Transverse colon (tissue), 4 donors: ENCODE measurements at regions not wholly inside any gene's neighbourhood (a gene's known extent, or its start where the extent isn't known, plus 50 kb on each side); places are given as distances from the start of the nearest gene placed in this dataset.

ENCODE experiments used
- DNase-seq: peaks from one replicate; pipeline ENCODE4 v3.0.0-alpha.2; 2019
- H3K27ac ChIP-seq, 4 donors: fragments of 200-600 bp; sonication (generic); 2 replicates each; pipeline ENCODE4 v1.5.1; 2016 to 2018; ENCODE audit warnings: inconsistent platforms in 4 of 4
- H3K27me3 ChIP-seq: fragments of 200-600 bp; sonication (generic); 2 replicates; pipeline ENCODE4 v1.5.1; 2017; ENCODE audit warnings: inconsistent platforms
- H3K36me3 ChIP-seq, 4 donors: fragments of 200-600 bp; sonication (generic); 2 replicates each; pipeline ENCODE4 v1.5.1; 2017 to 2019; ENCODE audit warnings: inconsistent platforms in 4 of 4
- H3K4me1 ChIP-seq, 4 donors: fragments of 200-600 bp; sonication (generic); 2 replicates each; pipeline ENCODE4 v1.5.1; 2017 to 2020; ENCODE audit warnings: inconsistent platforms in 4 of 4
- H3K4me3 ChIP-seq, 4 donors: fragments of 200-600 bp; sonication (generic); 1 replicate in 1 of 4; 2 replicates in 3 of 4; pipeline versions ENCODE4 v1.5.1 to v1.6.1; 2017 to 2019; ENCODE audit warnings: inconsistent platforms in 4 of 4
- H3K9me3 ChIP-seq, 2 donors: fragments of 200-600 bp; sonication (generic); 2 replicates each; pipeline ENCODE4 v1.5.1; 2017 to 2019; ENCODE audit warnings: inconsistent platforms in 2 of 2
- CTCF ChIP-seq, 5 experiments: fragments of 200-600 bp in 3 of 5; fragments of 450-650 bp in 2 of 5; sonication (generic) in 3 of 5; IDR thresholded peaks; 1 replicate in 2 of 5; 2 replicates in 3 of 5; pipeline ENCODE4 v1.5.1; 2016 to 2017; ENCODE audit warnings: antibody characterized with exemption in 5 of 5, inconsistent platforms in 3 of 5, mild to moderate bottlenecking in 2 of 5, moderate library complexity in 1 of 5
- EP300 ChIP-seq: sonication (generic); formaldehyde crosslinking; IDR thresholded peaks from one replicate; pipeline ENCODE4 v1.6.1; 2017; ENCODE audit warnings: antibody characterized with exemption, low read depth
- POLR2A ChIP-seq: fragments of 450-650 bp; IDR thresholded peaks from one replicate; pipeline ENCODE4 v1.6.1; 2016; ENCODE audit warnings: antibody characterized with exemption, mild to moderate bottlenecking, moderate library complexity
- POLR2AphosphoS5 ChIP-seq, 3 donors: sonication (generic); formaldehyde crosslinking; IDR thresholded peaks; one replicate each; pipeline ENCODE4 v1.6.1; 2016; ENCODE audit warnings: antibody characterized with exemption in 3 of 3
- WGBS, 2 donors: methylation state at CpG; one replicate each; pipeline ENCODE4 v1.1.5; 2018; ENCODE audit warnings: low coverage in 1 of 2; 5-methylcytosine and 5-hydroxymethylcytosine counted together
- in situ Hi-C, 4 donors: fragments of 200-750 bp; cut with MboI; loops; one replicate each; pipeline versions ENCODE4 v1.15.0 to v1.15.1; 2017; ENCODE audit warnings: low sequenced_read_pairs in 3 of 4, low pct_ligation_motif_present in 1 of 4, low pct_unique_long_range_greater_than_20kb in 1 of 4
- intact Hi-C: fragments of 100-400 bp; cut with DNase I; formaldehyde crosslinking; loops from one replicate; pipeline ENCODE4 v1.15.1; 2023; ENCODE audit warnings: low total_unique reads

GRCh38 chr14:65888677-65889076 lies 476.1 kb downstream of the FUT8 start:
- Histone ChIP-seq H3K9me3 (no peaks in the 10 kb centered on the region), H3K4me1 (no peaks in the 10 kb centered on the region), H3K36me3 (no peaks in the 10 kb centered on the region), H3K27me3 (no peaks in the 10 kb centered on the region), H3K27ac (no peak overlapping the region), H3K4me3 (no peak overlapping the region)
- DNase-seq, result no peak
- intact Hi-C loops (no loop called here), in situ Hi-C loops (no loop called here)
- WGBS, 2 donors, result 75 to 83% methylated on average over 2 to 3 of the region's 3 CpGs
- TF ChIP-seq POLR2A (no peak), EP300 (no peak), CTCF (IDR thresholded peaks at IDR 0.05) (no peak), POLR2AphosphoS5 (IDR thresholded peaks at IDR 0.05) (no peak)

GRCh38 chr14:65892315-65892714 lies 479.8 kb downstream of the FUT8 start:
- intact Hi-C loops (no loop called here), in situ Hi-C loops (no loop called here)
- H3K27ac ChIP-seq, result no peak overlapping the region
- no peak overlapping the region for H3K4me3 ChIP-seq
- H3K4me1 ChIP-seq, result no peaks in the 10 kb centered on the region
- no peaks in the 10 kb centered on the region for H3K27me3 ChIP-seq
- 74% methylated on average over 7 of the region's 7 CpGs; no CpG with 5 or more reads in 1 of the 2 donors for WGBS, 2 donors
- DNase-seq, result no peak
- H3K9me3 ChIP-seq, result no peaks in the 10 kb centered on the region
- no peaks in the 10 kb centered on the region for H3K36me3 ChIP-seq
- TF ChIP-seq EP300 (no peak), CTCF (IDR thresholded peaks at IDR 0.05) (no peak), POLR2AphosphoS5 (IDR thresholded peaks at IDR 0.05) (no peak), POLR2A (no peak)

GRCh38 chr14:65900164-65900563 lies 487.6 kb downstream of the FUT8 start:
- Histone ChIP-seq H3K27me3 (no peaks in the 10 kb centered on the region), H3K27ac (no peak overlapping the region), H3K4me3 (no peak overlapping the region), H3K9me3 (peaks cover 0 to 6% of the 10 kb centered on the region in 2 donors), H3K4me1 (no peaks in the 10 kb centered on the region), H3K36me3 (no peaks in the 10 kb centered on the region)
- WGBS, 2 donors, result 71 to 81% methylated on average over 2 of the region's 2 CpGs
- TF ChIP-seq POLR2AphosphoS5 (IDR thresholded peaks at IDR 0.05) (no peak), CTCF (IDR thresholded peaks at IDR 0.05) (no peak), POLR2A (no peak), EP300 (no peak)
- in situ Hi-C loops (no loop called here), intact Hi-C loops (no loop called here)
- no peak for DNase-seq

DNA sequence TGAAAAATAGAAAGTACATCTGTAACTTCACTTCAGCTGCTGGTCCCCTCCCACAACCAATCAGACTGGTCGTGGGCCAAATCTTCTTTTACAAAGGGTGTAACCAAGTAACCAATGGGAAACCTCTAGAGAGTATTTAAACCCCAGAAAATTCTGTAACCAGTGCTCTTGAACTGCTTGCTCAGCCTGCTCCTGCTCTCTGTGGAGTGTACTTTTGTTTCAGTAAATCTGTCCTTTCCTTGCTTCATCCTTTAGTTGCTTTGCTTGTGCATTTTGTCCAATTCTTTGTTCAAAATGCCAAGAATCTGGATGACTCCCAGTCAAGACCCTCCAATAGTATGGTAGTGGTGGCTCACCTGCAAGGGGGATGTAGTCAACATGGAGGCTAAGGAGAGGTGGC lies 489.1 kb downstream of the FUT8 start:
- H3K9me3 ChIP-seq, result peaks cover 0 to 6% of the 10 kb centered on the region in 2 donors
- H3K27me3 ChIP-seq, result no peaks in the 10 kb centered on the region
- H3K27ac ChIP-seq, result no peak overlapping the region
- no peak for TF ChIP-seq POLR2AphosphoS5 (IDR thresholded peaks at IDR 0.05)
- TF ChIP-seq POLR2A, result no peak
- TF ChIP-seq EP300, result no peak
- no peak for TF ChIP-seq CTCF (IDR thresholded peaks at IDR 0.05)
- no peak overlapping the region for H3K4me3 ChIP-seq
- DNase-seq, result no peak
- WGBS, 2 donors, result 45% methylated on average over 1 of the region's 1 CpG; no CpG with 5 or more reads in 1 of the 2 donors
- no peaks in the 10 kb centered on the region for H3K4me1 ChIP-seq
- intact Hi-C loops, result no loop called here
- in situ Hi-C loops, result no loop called here
- no peaks in the 10 kb centered on the region for H3K36me3 ChIP-seq
